Fibroblast of peridontal ligament (primary cell): ENCODE measurements at regions not wholly inside any gene's neighbourhood (a gene's known extent, or its start where the extent isn't known, plus 50 kb on each side); places are given as distances from the start of the nearest gene placed in this dataset.
"Not testable (repeated sequence)": the region's sequence is repeated elsewhere in the genome, so short reads cannot be mapped to it uniquely, and the experiment has no call there.

Source experiments
- DNase-seq: peaks from one replicate; pipeline ENCODE4 v3.0.0-alpha.2; 2010; ENCODE audit errors: extremely low read depth

GRCh38 chr11:96447208-96448110 lies 57.6 kb downstream of the JRKL start:
- no peak for DNase-seq

- DNase-seq, result no peak
Observed at GRCh38 chr11:96448225-96448624, 58.4 kb downstream of the JRKL start.

GRCh38 chr11:96456111-96456510 lies 66.3 kb downstream of the JRKL start:
- DNase-seq, result no peak

- DNase-seq, result no peak
Observed at GRCh38 chr11:96459751-96460150, 69.9 kb downstream of the JRKL start.

- no peak for DNase-seq
Observed at GRCh38 chr11:96461871-96462270, 72.1 kb downstream of the JRKL start.

- DNase-seq, result peak; percentile 83
Observed at GRCh38 chr11:96464700-96465307, 75.0 kb downstream of the JRKL start.

- no peak for DNase-seq
Observed at GRCh38 chr11:96465512-96465911, 75.7 kb downstream of the JRKL start.

GRCh38 chr11:96466607-96467006 lies 76.8 kb downstream of the JRKL start:
- DNase-seq, result no peak

GRCh38 chr11:96469776-96470175 lies 80.0 kb downstream of the JRKL start:
- DNase-seq, result no peak

GRCh38 chr11:96470521-96470920 lies 80.7 kb downstream of the JRKL start:
- no peak for DNase-seq

- DNase-seq, result no peak
Observed at GRCh38 chr11:96472085-96472484, 82.3 kb downstream of the JRKL start.

- DNase-seq, result no peak
Observed at GRCh38 chr11:96474263-96474662, 84.5 kb downstream of the JRKL start.

GRCh38 chr11:96481204-96481603 lies 91.4 kb downstream of the JRKL start:
- DNase-seq, result no peak

GRCh38 chr11:96481771-96482170 lies 92.0 kb downstream of the JRKL start:
- DNase-seq, result no peak

- DNase-seq, result no peak
Observed at GRCh38 chr11:96482193-96482592, 92.4 kb downstream of the JRKL start.

GRCh38 chr11:96483374-96483955 lies 93.7 kb downstream of the JRKL start:
- no peak for DNase-seq

GRCh38 chr11:96484361-96484760 lies 94.5 kb downstream of the JRKL start:
- no peak for DNase-seq

- no peak for DNase-seq
Observed at GRCh38 chr11:96486890-96487611, 97.2 kb downstream of the JRKL start.

GRCh38 chr11:96488911-96489310 lies 99.1 kb downstream of the JRKL start:
- DNase-seq, result not testable (repeated sequence)

- no peak for DNase-seq
Observed at GRCh38 chr11:96500440-96500839, 110.6 kb downstream of the JRKL start.

GRCh38 chr11:96506041-96506440 lies 116.2 kb downstream of the JRKL start:
- DNase-seq, result no peak

GRCh38 chr11:96506953-96507354 lies 117.1 kb downstream of the JRKL start:
- no peak for DNase-seq
